Nephron progenitor cell (in vitro differentiated cells): ENCODE measurements at regions not wholly inside any gene's neighbourhood (a gene's known extent, or its start where the extent isn't known, plus 50 kb on each side); places are given as distances from the start of the nearest gene placed in this dataset.

ENCODE experiments used
- DNase-seq: peaks from one replicate; pipeline ENCODE4 v3.0.0; 2021
- H3K27ac Mint-ChIP-seq: 2 replicates; pipeline ENCODE4 v1.8.0; 2021; ENCODE audit warnings: mild to moderate bottlenecking, moderate library complexity, mixed read lengths
- H3K27me3 Mint-ChIP-seq: 2 replicates; pipeline ENCODE4 v1.8.0; 2021; ENCODE audit warnings: mild to moderate bottlenecking, low read depth, mixed read lengths; ENCODE audit not compliant: poor library complexity
- H3K36me3 Mint-ChIP-seq: 2 replicates; pipeline ENCODE4 v1.8.0; 2021; ENCODE audit warnings: low read depth, mixed read lengths
- H3K4me1 Mint-ChIP-seq: 2 replicates; pipeline ENCODE4 v1.8.0; 2021; ENCODE audit warnings: mixed read lengths
- H3K4me3 Mint-ChIP-seq: 2 replicates; pipeline ENCODE4 v1.8.0; 2021; ENCODE audit warnings: mild to moderate bottlenecking, moderate library complexity, mixed read lengths
- H3K9me3 Mint-ChIP-seq: 2 replicates; pipeline ENCODE4 v1.8.0; 2021; ENCODE audit warnings: mild to moderate bottlenecking, moderate library complexity, mixed read lengths
- TF ChIP-seq, protein P1 (sequence below): fragments of 200-600 bp; sonication (generic); IDR thresholded peaks from 2 replicates; pipeline ENCODE4 v1.5.0; 2021; ENCODE audit warnings: antibody characterized with exemption

DNA sequence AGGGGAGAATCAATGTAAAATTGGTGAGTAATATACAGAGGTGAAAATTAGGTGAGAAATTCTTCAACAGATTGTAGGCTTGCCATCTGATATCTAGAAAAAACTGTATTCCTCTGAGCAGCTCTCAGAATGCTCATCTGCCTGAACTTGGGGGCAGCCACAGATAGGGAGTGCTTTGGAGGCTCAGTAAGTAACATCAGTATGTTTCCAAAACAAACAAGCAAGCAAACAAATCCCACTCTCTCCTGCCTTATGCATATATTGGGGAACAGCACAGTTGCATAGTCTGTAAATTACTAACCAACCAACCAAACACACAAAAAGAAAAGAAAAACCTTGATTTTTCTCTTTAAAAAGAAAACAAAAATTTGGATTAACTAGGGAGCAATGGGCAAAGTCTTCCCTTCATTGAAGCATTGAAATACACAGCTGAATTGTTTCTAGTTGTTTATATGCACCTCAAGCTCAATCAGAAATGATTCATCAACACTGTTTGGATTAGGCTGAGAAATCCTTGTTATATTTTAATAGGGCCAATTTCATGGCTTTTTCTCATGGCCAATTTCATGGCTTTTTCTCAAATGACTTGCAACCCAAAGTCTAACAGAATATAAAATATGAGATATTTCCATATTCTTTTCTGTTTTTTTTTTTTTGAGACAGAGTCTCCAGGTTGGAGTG lies 50.1 kb upstream of the DEK start:
- no peak overlapping the region for H3K4me3 Mint-ChIP-seq
- peaks cover 7% of the 10 kb centered on the region for H3K9me3 Mint-ChIP-seq
- TF ChIP-seq, protein P1, sequence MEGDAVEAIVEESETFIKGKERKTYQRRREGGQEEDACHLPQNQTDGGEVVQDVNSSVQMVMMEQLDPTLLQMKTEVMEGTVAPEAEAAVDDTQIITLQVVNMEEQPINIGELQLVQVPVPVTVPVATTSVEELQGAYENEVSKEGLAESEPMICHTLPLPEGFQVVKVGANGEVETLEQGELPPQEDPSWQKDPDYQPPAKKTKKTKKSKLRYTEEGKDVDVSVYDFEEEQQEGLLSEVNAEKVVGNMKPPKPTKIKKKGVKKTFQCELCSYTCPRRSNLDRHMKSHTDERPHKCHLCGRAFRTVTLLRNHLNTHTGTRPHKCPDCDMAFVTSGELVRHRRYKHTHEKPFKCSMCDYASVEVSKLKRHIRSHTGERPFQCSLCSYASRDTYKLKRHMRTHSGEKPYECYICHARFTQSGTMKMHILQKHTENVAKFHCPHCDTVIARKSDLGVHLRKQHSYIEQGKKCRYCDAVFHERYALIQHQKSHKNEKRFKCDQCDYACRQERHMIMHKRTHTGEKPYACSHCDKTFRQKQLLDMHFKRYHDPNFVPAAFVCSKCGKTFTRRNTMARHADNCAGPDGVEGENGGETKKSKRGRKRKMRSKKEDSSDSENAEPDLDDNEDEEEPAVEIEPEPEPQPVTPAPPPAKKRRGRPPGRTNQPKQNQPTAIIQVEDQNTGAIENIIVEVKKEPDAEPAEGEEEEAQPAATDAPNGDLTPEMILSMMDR = no peak
- H3K27ac Mint-ChIP-seq = no peak overlapping the region
- H3K27me3 Mint-ChIP-seq = peaks cover 9% of the 10 kb centered on the region
- no peak for DNase-seq
- no peaks in the 10 kb centered on the region for H3K4me1 Mint-ChIP-seq
- H3K36me3 Mint-ChIP-seq = no peaks in the 10 kb centered on the region
